K562 (cell line): ENCODE measurements at regions not wholly inside any gene's neighbourhood (a gene's known extent, or its start where the extent isn't known, plus 50 kb on each side); places are given as distances from the start of the nearest gene placed in this dataset.

Source experiments
- ATAC-seq: fragments of 200-7000 bp; cut with Tn5 transposase; 3 replicates; pipeline ENCODE4 v1.9.1; 2020; ENCODE audit warnings: moderate library complexity
- BruUV-seq: library from RNA; stranded (reverse); fragments of 400-500 nt; replicated peaks from 2 replicates; lab custom pipeline; 2021; lab: Mats Ljungman, UMichigan
- CTCF ChIA-PET: fragments of 300-600 bp; formaldehyde crosslinking; extraction: SDS; loops from one replicate; lab custom pipeline; 2021; ENCODE audit warnings: low intra/inter-chr PET ratio; lab: Yijun Ruan, JAX
- POLR2A ChIA-PET: fragments of 300-600, 350-650 bp; sonication (Branson Sonifier 250); formaldehyde crosslinking; extraction: SDS; loops from one replicate; lab custom pipeline; 2021; ENCODE audit warnings: antibody characterized with exemption, inconsistent platforms; lab: Yijun Ruan, JAX
- DNase-seq, 4 experiments: peaks; one replicate each; pipeline versions ENCODE4 v3.0.0 to v3.0.0-alpha.2; 2011 to 2018; ENCODE audit warnings: low spot score in 3 of 4, mixed read lengths in 3 of 4; ENCODE audit errors: extremely low read depth in 1 of 4
- FAIRE-seq: peaks from 2 replicates; lab custom pipeline; 2011; peaks lifted over from hg19 to GRCh38; lab: Jason Lieb, UNC
- H2AFZ ChIP-seq: 2 replicates; pipeline ENCODE4 v1.6.0; 2011; ENCODE audit warnings: low read depth, low read length, control low read depth, inconsistent platforms
- H3K27ac ChIP-seq: fragments of 200-600 bp; 3 replicates; pipeline ENCODE4 v1.8.0; 2011; ENCODE audit warnings: low read depth, mild to moderate bottlenecking, control low read depth, inconsistent platforms, low read length, moderate library complexity, mixed read lengths; ENCODE audit errors: extremely low read depth
- H3K27me3 ChIP-seq, 2 experiments: fragments of 300-600 bp in 1 of 2; 2 replicates in 1 of 2; 3 replicates in 1 of 2; pipeline versions ENCODE4 v1.6.0 to v1.8.0; 2011; ENCODE audit warnings: inconsistent platforms in 2 of 2, low read length in 2 of 2, mild to moderate bottlenecking in 1 of 2, mixed read lengths in 1 of 2, moderate library complexity in 1 of 2; ENCODE audit not compliant: control insufficient read depth in 2 of 2, insufficient read depth in 2 of 2
- H3K36me3 ChIP-seq: fragments of 300-600 bp; 3 replicates; pipeline ENCODE4 v1.8.0; 2011; ENCODE audit warnings: mild to moderate bottlenecking, low read length, inconsistent platforms; ENCODE audit not compliant: control insufficient read depth, insufficient read depth
- H3K4me1 ChIP-seq, 2 experiments: fragments of 200-600 bp in 1 of 2; replicated peaks in 1 of 2; 2 replicates in 1 of 2; 3 replicates in 1 of 2; pipeline versions ENCODE4 v1.5.1 to v1.8.0; 2011; ENCODE audit warnings: inconsistent platforms in 2 of 2, low read length in 2 of 2, mild to moderate bottlenecking in 1 of 2, mixed read lengths in 1 of 2, moderate library complexity in 1 of 2; ENCODE audit not compliant: control insufficient read depth in 2 of 2, insufficient read depth in 2 of 2
- H3K4me2 ChIP-seq: 2 replicates; pipeline ENCODE4 v1.6.1; 2011; ENCODE audit warnings: low read length, control low read depth, inconsistent platforms, mixed read lengths; ENCODE audit not compliant: insufficient read depth
- H3K4me3 ChIP-seq: fragments of 200-600 bp; sonication (generic), shearing (Covaris generic); 2 replicates; pipeline ENCODE4 v1.5.1; 2016; ENCODE audit warnings: control low read depth, inconsistent platforms
- H3K79me2 ChIP-seq: fragments of 200-600 bp; 3 replicates; pipeline ENCODE4 v1.8.0; 2011; ENCODE audit warnings: low read length, inconsistent platforms; ENCODE audit not compliant: control insufficient read depth, insufficient read depth
- H3K9ac ChIP-seq, 2 experiments: 2 replicates each; pipeline versions ENCODE4 v1.6.0 to v1.6.1; 2011; ENCODE audit warnings: low read depth in 2 of 2, low read length in 2 of 2, control low read depth in 1 of 2, inconsistent platforms in 1 of 2, mild to moderate bottlenecking in 1 of 2, mixed read lengths in 1 of 2; ENCODE audit not compliant: insufficient read depth in 1 of 2
- H3K9me1 ChIP-seq: one replicate; pipeline ENCODE4 v1.6.0; 2011; ENCODE audit warnings: inconsistent platforms, mild to moderate bottlenecking, low read length, moderate library complexity; ENCODE audit not compliant: control insufficient read depth, insufficient read depth
- H3K9me3 ChIP-seq: replicated peaks from 2 replicates; pipeline ENCODE4 v1.5.1; 2011; ENCODE audit warnings: low read depth, low read length, inconsistent platforms; ENCODE audit not compliant: control insufficient read depth, insufficient read depth
- H4K20me1 ChIP-seq: replicated peaks from 2 replicates; pipeline ENCODE4 v1.6.1; 2011; ENCODE audit warnings: low read length, inconsistent platforms, mixed read lengths; ENCODE audit not compliant: control insufficient read depth, insufficient read depth
- CBX2 ChIP-seq: fragments of 200-600 bp; sonication (generic); IDR thresholded peaks from one replicate; pipeline ENCODE4 v1.6.1; 2012; ENCODE audit warnings: mild to moderate bottlenecking, low read length, inconsistent platforms; ENCODE audit not compliant: insufficient read depth, poor library complexity, severe bottlenecking
- CEBPB ChIP-seq: fragments of 450-650 bp; IDR thresholded peaks from 2 replicates; pipeline ENCODE4 v1.6.1; 2016; ENCODE audit warnings: missing genetic modification characterization, missing compliant biosample characterization
- CEBPG ChIP-seq, 3 experiments: fragments of 200-800 bp in 1 of 3; sonication (Bioruptor generic) in 1 of 3; sonication (generic) in 1 of 3; formaldehyde crosslinking in 1 of 3; IDR thresholded peaks in 2 of 3; conservative IDR thresholded peaks in 1 of 3; 2 replicates each; pipeline versions ENCODE4 v1.6.1 to v1.8.0; 2016 to 2022; ENCODE audit warnings: missing compliant biosample characterization in 2 of 3, missing genetic modification characterization in 2 of 3, mild to moderate bottlenecking in 1 of 3, missing genetic modification reagents in 1 of 3
- CREB1 ChIP-seq, 2 experiments: sonication (generic) in 1 of 2; formaldehyde crosslinking in 1 of 2; IDR thresholded peaks; 2 replicates each; pipeline versions ENCODE4 v1.6.1 to v1.8.0; 2012 to 2022; ENCODE audit warnings: inconsistent platforms in 1 of 2, mild to moderate bottlenecking in 1 of 2, missing genetic modification reagents in 1 of 2, moderate library complexity in 1 of 2
- HINFP ChIP-seq: fragments of 450-650 bp; conservative IDR thresholded peaks from 2 replicates; pipeline ENCODE4 v1.6.1; 2016; ENCODE audit warnings: missing genetic modification characterization, low read depth, mild to moderate bottlenecking, control low read depth, missing compliant biosample characterization
- MECOM ChIP-seq: fragments of 250-450 bp; sonication (Bioruptor Pico); IDR thresholded peaks from 2 replicates; pipeline ENCODE4 v1.8.0; 2022; ENCODE audit warnings: inconsistent platforms
- RFX7 ChIP-seq: fragments of 250-450 bp; sonication (Bioruptor Pico); IDR thresholded peaks from 2 replicates; pipeline ENCODE4 v1.5.1; 2021; ENCODE audit warnings: mild to moderate bottlenecking
- SAFB2 ChIP-seq: fragments of 200-400 bp; formaldehyde crosslinking; IDR thresholded peaks from 2 replicates; pipeline ENCODE4 v1.6.1; 2018; ENCODE audit warnings: borderline replicate concordance, low read length, low read depth, moderate library complexity; ENCODE audit not compliant: severe bottlenecking
- TAF1 ChIP-seq: IDR thresholded peaks from 2 replicates; pipeline ENCODE4 v1.6.1; 2011; ENCODE audit warnings: mild to moderate bottlenecking, low read length, moderate library complexity; ENCODE audit not compliant: insufficient read depth, control insufficient read depth, severe bottlenecking; ENCODE audit errors: extremely low read depth
- WHSC1 ChIP-seq: IDR thresholded peaks from one replicate; pipeline ENCODE4 v1.6.1; 2012; ENCODE audit warnings: low read length, control low read depth, inconsistent platforms
- ZNF224 ChIP-seq: sonication (generic); formaldehyde crosslinking; IDR thresholded peaks from 2 replicates; pipeline ENCODE4 v1.8.0; 2022; ENCODE audit warnings: mild to moderate bottlenecking, missing genetic modification reagents
- ZNF76 ChIP-seq: fragments of 250-450 bp; sonication (Bioruptor Pico); IDR thresholded peaks from 2 replicates; pipeline ENCODE4 v1.4.0; 2020; ENCODE audit warnings: mild to moderate bottlenecking, moderate library complexity, borderline replicate concordance
- WGBS: fragments of 100-300 bp; shearing (Covaris generic); methylation state at CpG from one replicate; pipeline ENCODE4 v1.1.6; 2016; ENCODE audit warnings: low coverage, mixed read lengths; ENCODE audit not compliant: insufficient coverage; ENCODE audit errors: missing lambda C conversion rate; 5-methylcytosine and 5-hydroxymethylcytosine counted together
- in situ Hi-C: fragments of 300-500 bp; cut with MboI; formaldehyde crosslinking; loops from 4 replicates; pipeline ENCODE4 v1.15.0; 2018; ENCODE audit warnings: inconsistent platforms, mixed read lengths
- intact Hi-C: fragments of 100-400 bp; cut with micrococcal nuclease; formaldehyde crosslinking; loops from 2 replicates; pipeline ENCODE4 v1.14.2; 2022

- H3K4me1 ChIP-seq: no peaks in the 10 kb centered on the region
- no peak for FAIRE-seq
- ATAC-seq: no peak
- H3K4me3 ChIP-seq: no peak overlapping the region
- intact Hi-C loops (no loop called here), in situ Hi-C loops (no loop called here)
- no peak overlapping the region for H3K4me2 ChIP-seq
- 2% methylated on average over 5 of the region's 5 CpGs for WGBS
- no peak overlapping the region for H2AFZ ChIP-seq
- TF ChIP-seq ZNF224 (no peak), RFX7 (no peak), SAFB2 (no peak), WHSC1 (no peak), CREB1 (IDR thresholded peaks at IDR 0.05) (no peak), CREB1 (CRISPR knock-in tag; IDR thresholded peaks at IDR 0.05) (no peak), ZNF76 (no peak), TAF1 (no peak), CEBPG (CRISPR knock-in tag; IDR thresholded peaks at IDR 0.05) (no peak), CEBPG (tag; conservative IDR thresholded peaks at IDR 0.05 in 1 of 2, IDR thresholded peaks at IDR 0.05 in 1 of 2) (peak in 1 of 2 experiments; percentile 91; a peak in 3 of 4 replicates), CEBPB (tag) (peak; percentile 79), CBX2 (no peak), MECOM (CRISPR knock-in tag) (no peak), HINFP (tag) (no peak)
- no peaks in the 10 kb centered on the region for H3K79me2 ChIP-seq
- POLR2A ChIA-PET: no interaction called here
- H3K9me3 ChIP-seq: no peaks in the 10 kb centered on the region
- no peak overlapping the region for H3K9ac ChIP-seq
- CTCF ChIA-PET: no interaction called here
- no peaks in the 10 kb centered on the region for H3K36me3 ChIP-seq
- H3K9me1 ChIP-seq: no peaks in the 10 kb centered on the region
- no peaks in the 10 kb centered on the region for H4K20me1 ChIP-seq
- no peak for DNase-seq
- BruUV-seq: no TSS peak
- H3K27me3 ChIP-seq: no peaks in the 10 kb centered on the region
- no peak overlapping the region for H3K27ac ChIP-seq
These were observed 161.2 kb upstream of the NRSN1 start for GRCh38 chr6:23964865-23965264.
